ENCODE measurements at regions not wholly inside any gene's neighbourhood (a gene's known extent, or its start where the extent isn't known, plus 50 kb on each side); places are given as distances from the start of the nearest gene placed in this dataset.
A peak's percentile ranks its signal among the peaks of the same experiment; 100 is the strongest.

- peak; percentile 73 for DNase-seq (ENCODE audit: low read depth)
- H3K4me3 ChIP-seq (ENCODE audit: low read depth, low read length), result no peak overlapping the region
- TF ChIP-seq CTCF (IDR thresholded peaks at IDR 0.05; ENCODE audit: insufficient read depth, low read depth, low read length), result no peak
Observed at GRCh38 chr11:128208329-128209137, 378.8 kb downstream of the ETS1 start.

GRCh38 chr11:128207861-128208321 lies 379.5 kb downstream of the ETS1 start:
- no peak overlapping the region for H3K4me3 ChIP-seq (ENCODE audit: low read depth, low read length)
- peak; percentile 77 for DNase-seq (ENCODE audit: low read depth)

GRCh38 chr11:128206461-128206860 lies 380.9 kb downstream of the ETS1 start:
- TF ChIP-seq CTCF (IDR thresholded peaks at IDR 0.05; ENCODE audit: insufficient read depth, low read depth, low read length), result no peak
- H3K4me3 ChIP-seq (ENCODE audit: low read depth, low read length), result no peak overlapping the region
- no peak for DNase-seq (ENCODE audit: low read depth)

More at GRCh38 chr11:128207861-128208321, 379.5 kb downstream of the ETS1 start:
- no peak for TF ChIP-seq CTCF (IDR thresholded peaks at IDR 0.05; ENCODE audit: insufficient read depth, low read depth, low read length)

- no peak for DNase-seq (ENCODE audit: low read depth)
- TF ChIP-seq CTCF (IDR thresholded peaks at IDR 0.05; ENCODE audit: insufficient read depth, low read depth, low read length), result no peak
- H3K4me3 ChIP-seq (ENCODE audit: low read depth, low read length), result no peak overlapping the region
Observed at GRCh38 chr11:128205796-128206195, 381.6 kb downstream of the ETS1 start.

- H3K4me3 ChIP-seq (ENCODE audit: low read depth, low read length), result no peak overlapping the region
- DNase-seq (ENCODE audit: low read depth), result no peak
Observed at GRCh38 chr11:128204898-128205297, 382.5 kb downstream of the ETS1 start.

GRCh38 chr11:128201801-128202200 lies 385.6 kb downstream of the ETS1 start:
- H3K4me3 ChIP-seq (ENCODE audit: low read depth, low read length), result no peak overlapping the region
- TF ChIP-seq CTCF (IDR thresholded peaks at IDR 0.05; ENCODE audit: insufficient read depth, low read depth, low read length), result no peak
- DNase-seq (ENCODE audit: low read depth), result no peak

More at GRCh38 chr11:128204898-128205297, 382.5 kb downstream of the ETS1 start:
- TF ChIP-seq CTCF (IDR thresholded peaks at IDR 0.05; ENCODE audit: insufficient read depth, low read depth, low read length), result no peak

Measured in fibroblast of villous mesenchyme (primary cell).